Parathyroid adenoma (tissue), 2 donors: ENCODE measurements at regions not wholly inside any gene's neighbourhood (a gene's known extent, or its start where the extent isn't known, plus 50 kb on each side); places are given as distances from the start of the nearest gene placed in this dataset.

Experiments used
- H2AFZ ChIP-seq: fragments of 300-600 bp; sonication (generic); one replicate; pipeline ENCODE4 v1.7.0; 2017; ENCODE audit warnings: antibody characterized with exemption, mild to moderate bottlenecking
- H3K27ac ChIP-seq: fragments of 300-600 bp; sonication (generic); one replicate; pipeline ENCODE4 v1.7.0; 2017
- H3K27me3 ChIP-seq: fragments of 300-600 bp; sonication (generic); one replicate; pipeline ENCODE4 v1.7.0; 2017; ENCODE audit warnings: low read length; ENCODE audit not compliant: control insufficient read depth, insufficient read depth
- H3K36me3 ChIP-seq: fragments of 300-600 bp; sonication (generic); one replicate; pipeline ENCODE4 v1.7.0; 2017; ENCODE audit warnings: low read length; ENCODE audit not compliant: control insufficient read depth, insufficient read depth
- H3K4me1 ChIP-seq: fragments of 300-600 bp; sonication (generic); one replicate; pipeline ENCODE4 v1.7.0; 2017; ENCODE audit warnings: control low read depth
- H3K4me2 ChIP-seq: fragments of 300-600 bp; sonication (generic); one replicate; pipeline ENCODE4 v1.7.0; 2017; ENCODE audit warnings: low read length
- H3K4me3 ChIP-seq: fragments of 300-600 bp; sonication (generic); one replicate; pipeline ENCODE4 v1.7.0; 2017; ENCODE audit warnings: low read depth, low read length
- H3K79me2 ChIP-seq: fragments of 300-600 bp; sonication (generic); one replicate; pipeline ENCODE4 v1.7.0; 2017; ENCODE audit warnings: control low read depth
- H3K9ac ChIP-seq: fragments of 300-600 bp; sonication (generic); one replicate; pipeline ENCODE4 v1.7.0; 2017; ENCODE audit warnings: mild to moderate bottlenecking
- H3K9me3 ChIP-seq: fragments of 300-600 bp; sonication (generic); one replicate; pipeline ENCODE4 v1.7.0; 2017; ENCODE audit warnings: low read length; ENCODE audit not compliant: control insufficient read depth
- TF ChIP-seq, protein P1 (sequence below): fragments of 300-600 bp; sonication (generic); IDR thresholded peaks from one replicate; pipeline ENCODE4 v1.7.0; 2017; ENCODE audit warnings: antibody characterized with exemption, mild to moderate bottlenecking
- donor health status: primary hyperparathyroidism.

DNA sequence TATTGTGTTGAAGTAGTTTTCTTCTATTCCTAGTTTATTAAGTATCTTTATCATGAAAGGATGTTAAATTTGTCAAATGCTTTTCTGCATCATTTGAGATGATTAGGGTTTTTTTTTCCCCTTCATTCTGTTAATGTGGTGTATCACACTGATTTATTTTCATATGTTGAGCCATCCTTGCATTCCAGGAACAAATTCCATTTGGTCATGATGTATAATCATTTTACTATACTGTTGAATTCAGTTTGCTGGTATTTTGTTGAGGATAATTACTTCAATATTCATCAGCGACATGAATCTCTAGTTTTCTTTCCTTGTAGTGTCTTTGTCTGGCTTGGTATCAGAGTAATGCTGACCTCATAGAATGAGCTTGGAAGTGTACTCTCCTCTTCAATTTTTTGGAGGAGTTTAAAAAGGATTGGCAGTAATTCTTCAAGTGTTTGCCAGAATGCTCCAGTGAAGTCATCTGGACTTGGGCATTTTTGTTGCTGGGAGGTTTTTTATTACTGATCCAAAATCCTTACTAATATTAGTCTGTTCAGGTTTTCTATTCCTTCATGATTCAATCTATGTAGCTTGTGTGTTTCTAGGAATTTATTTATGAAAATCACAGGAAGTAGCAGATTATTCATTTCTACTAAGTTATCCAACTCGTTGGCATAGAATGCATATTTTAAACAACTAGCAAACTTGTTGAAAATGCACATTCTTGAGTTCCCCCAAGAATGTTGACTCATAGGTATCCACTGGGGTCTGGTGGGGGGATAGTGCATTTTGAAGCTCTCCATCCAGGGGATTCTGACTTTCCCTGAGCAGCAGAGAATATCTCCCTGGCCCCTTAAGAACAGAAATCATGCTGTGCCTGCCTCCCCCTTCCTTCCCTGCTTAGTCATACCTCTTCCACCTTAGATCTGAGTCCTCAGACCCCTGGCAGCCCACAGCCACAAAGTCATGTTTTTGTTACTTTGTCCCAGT, 187.1 kb downstream of the BMP7 start:
- H3K4me2 ChIP-seq: no peak overlapping the region
- H3K4me3 ChIP-seq: no peak overlapping the region
- H3K27ac ChIP-seq: no peak overlapping the region
- H3K36me3 ChIP-seq: no peaks in the 10 kb centered on the region
- H2AFZ ChIP-seq: no peak overlapping the region
- no peaks in the 10 kb centered on the region for H3K27me3 ChIP-seq
- no peak overlapping the region for H3K9ac ChIP-seq
- no peaks in the 10 kb centered on the region for H3K4me1 ChIP-seq
- no peaks in the 10 kb centered on the region for H3K79me2 ChIP-seq
- no peaks in the 10 kb centered on the region for H3K9me3 ChIP-seq
- TF ChIP-seq, protein P1, sequence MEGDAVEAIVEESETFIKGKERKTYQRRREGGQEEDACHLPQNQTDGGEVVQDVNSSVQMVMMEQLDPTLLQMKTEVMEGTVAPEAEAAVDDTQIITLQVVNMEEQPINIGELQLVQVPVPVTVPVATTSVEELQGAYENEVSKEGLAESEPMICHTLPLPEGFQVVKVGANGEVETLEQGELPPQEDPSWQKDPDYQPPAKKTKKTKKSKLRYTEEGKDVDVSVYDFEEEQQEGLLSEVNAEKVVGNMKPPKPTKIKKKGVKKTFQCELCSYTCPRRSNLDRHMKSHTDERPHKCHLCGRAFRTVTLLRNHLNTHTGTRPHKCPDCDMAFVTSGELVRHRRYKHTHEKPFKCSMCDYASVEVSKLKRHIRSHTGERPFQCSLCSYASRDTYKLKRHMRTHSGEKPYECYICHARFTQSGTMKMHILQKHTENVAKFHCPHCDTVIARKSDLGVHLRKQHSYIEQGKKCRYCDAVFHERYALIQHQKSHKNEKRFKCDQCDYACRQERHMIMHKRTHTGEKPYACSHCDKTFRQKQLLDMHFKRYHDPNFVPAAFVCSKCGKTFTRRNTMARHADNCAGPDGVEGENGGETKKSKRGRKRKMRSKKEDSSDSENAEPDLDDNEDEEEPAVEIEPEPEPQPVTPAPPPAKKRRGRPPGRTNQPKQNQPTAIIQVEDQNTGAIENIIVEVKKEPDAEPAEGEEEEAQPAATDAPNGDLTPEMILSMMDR: no peak

DNA sequence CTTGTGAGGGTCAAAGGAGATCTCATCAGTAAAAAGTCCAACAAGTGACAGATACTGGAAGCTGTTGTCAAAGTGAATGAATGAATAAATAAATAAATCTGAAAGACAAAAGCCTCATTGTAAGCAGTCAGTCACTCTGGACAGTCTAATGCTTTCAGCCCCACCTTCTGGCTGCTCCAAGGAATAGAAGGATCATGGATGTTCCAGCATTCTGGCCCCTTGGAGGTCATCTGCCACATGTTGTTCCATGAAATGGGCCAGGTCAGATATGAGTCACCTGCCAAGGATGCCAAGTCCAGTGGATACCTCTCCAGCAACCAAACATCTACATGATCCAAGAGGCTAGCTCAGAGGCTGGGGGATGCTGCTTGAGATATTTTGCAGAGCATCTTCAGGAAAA, 185.6 kb downstream of the BMP7 start:
- Histone ChIP-seq H3K79me2 (no peaks in the 10 kb centered on the region), H3K4me2 (no peak overlapping the region), H3K4me3 (no peak overlapping the region), H3K36me3 (no peaks in the 10 kb centered on the region), H3K27ac (no peak overlapping the region), H3K9ac (no peak overlapping the region), H2AFZ (no peak overlapping the region), H3K27me3 (no peaks in the 10 kb centered on the region), H3K4me1 (no peaks in the 10 kb centered on the region), H3K9me3 (no peaks in the 10 kb centered on the region)
- TF ChIP-seq, protein P1: no peak

DNA sequence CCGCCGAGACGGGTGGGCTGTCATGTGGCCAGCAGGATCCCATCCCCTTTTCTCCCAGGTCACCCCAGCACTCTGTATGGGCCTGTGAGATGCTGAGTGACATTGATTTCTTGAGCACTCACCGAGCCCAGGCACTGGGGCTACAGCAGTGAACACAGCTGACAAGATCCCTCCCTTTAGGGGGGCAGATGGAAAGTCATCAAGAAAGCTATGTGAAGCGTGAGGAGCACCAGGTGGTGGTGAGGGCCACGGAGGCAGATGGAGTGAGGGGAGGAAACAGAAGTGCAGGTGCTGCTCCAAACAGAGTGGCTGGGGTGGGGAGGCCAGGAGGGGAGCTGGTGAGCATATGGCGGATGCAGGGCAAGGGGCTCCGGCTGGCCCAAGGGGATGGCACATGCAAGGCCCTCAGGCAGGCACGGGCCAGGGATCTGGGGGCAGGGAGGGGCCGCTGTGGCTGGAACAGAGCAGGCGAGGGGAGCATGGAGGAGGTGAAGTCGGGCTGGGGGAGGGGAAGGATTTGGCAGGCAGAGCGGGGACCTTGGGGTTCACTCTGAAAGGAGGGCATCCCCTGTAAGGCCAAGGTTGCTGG, 184.0 kb downstream of the BMP7 start:
- H3K27me3 ChIP-seq: peaks cover under 1% of the 10 kb centered on the region
- H3K4me3 ChIP-seq: no peak overlapping the region
- no peak overlapping the region for H3K27ac ChIP-seq
- H2AFZ ChIP-seq: no peak overlapping the region
- no peaks in the 10 kb centered on the region for H3K4me1 ChIP-seq
- H3K9ac ChIP-seq: no peak overlapping the region
- H3K9me3 ChIP-seq: no peaks in the 10 kb centered on the region
- TF ChIP-seq, protein P1: no peak
- no peak overlapping the region for H3K4me2 ChIP-seq
- H3K36me3 ChIP-seq: no peaks in the 10 kb centered on the region
- no peaks in the 10 kb centered on the region for H3K79me2 ChIP-seq

DNA sequence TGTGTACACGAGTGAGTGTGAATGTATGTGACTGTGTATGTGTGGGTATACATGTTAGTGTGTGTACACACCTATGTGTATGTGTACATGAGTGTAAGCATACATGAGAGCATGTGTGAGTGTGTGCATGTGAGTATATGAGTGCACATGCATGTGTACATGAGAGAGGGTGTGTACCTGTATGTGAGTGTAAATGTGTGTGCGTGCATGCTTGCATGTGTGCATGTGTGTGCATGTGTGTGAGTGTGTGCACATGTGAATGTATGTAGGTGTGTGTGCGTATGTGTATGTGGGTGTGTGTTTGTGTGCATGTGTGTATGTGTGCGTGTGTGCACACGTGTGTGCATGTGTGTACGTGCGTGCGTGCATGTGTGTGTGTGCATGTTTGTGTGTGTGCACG, 183.4 kb downstream of the BMP7 start:
- Histone ChIP-seq H3K27ac (no peak overlapping the region), H3K4me3 (no peak overlapping the region), H3K4me1 (no peaks in the 10 kb centered on the region), H3K79me2 (no peaks in the 10 kb centered on the region), H2AFZ (no peak overlapping the region), H3K36me3 (no peaks in the 10 kb centered on the region), H3K27me3 (peaks cover 4% of the 10 kb centered on the region), H3K4me2 (no peak overlapping the region), H3K9ac (no peak overlapping the region), H3K9me3 (no peaks in the 10 kb centered on the region)
- TF ChIP-seq, protein P1: no peak
